HepG2 (cell line): ENCODE measurements at regions not wholly inside any gene's neighbourhood (a gene's known extent, or its start where the extent isn't known, plus 50 kb on each side); places are given as distances from the start of the nearest gene placed in this dataset.

ENCODE experiments used
- ATAC-seq: fragments of 200-7000 bp; cut with Tn5 transposase; 3 replicates; pipeline ENCODE4 v1.9.1; 2020; ENCODE audit warnings: mild to moderate bottlenecking, moderate library complexity
- BruUV-seq: library from RNA; stranded (reverse); fragments of 400-500 nt; replicated peaks from 2 replicates; lab custom pipeline; 2021; lab: Mats Ljungman, UMichigan
- CTCF ChIA-PET: fragments of 300-600 bp; formaldehyde crosslinking; extraction: SDS; loops from one replicate; lab custom pipeline; 2021; ENCODE audit warnings: low total read pairs, inconsistent platforms, low intra/inter-chr PET ratio; lab: Yijun Ruan, JAX
- POLR2A ChIA-PET: fragments of 350-600 bp; sonication (Branson Sonifier 250); formaldehyde crosslinking; loops from one replicate; lab custom pipeline; 2020; ENCODE audit warnings: antibody characterized with exemption, inconsistent platforms; lab: Yijun Ruan, JAX
- DNase-seq: peaks from one replicate; pipeline ENCODE4 v3.0.0-alpha.2; 2015; ENCODE audit warnings: low spot score
- FAIRE-seq: peaks from 3 replicates; lab custom pipeline; 2011; peaks lifted over from hg19 to GRCh38; lab: Jason Lieb, UNC
- H2AFZ ChIP-seq: one replicate; pipeline ENCODE4 v1.6.1; 2011; ENCODE audit warnings: low read length, inconsistent platforms
- H3K27ac ChIP-seq: fragments of 300-600 bp; 3 replicates; pipeline ENCODE4 v1.8.0; 2011; ENCODE audit warnings: mixed run types, mild to moderate bottlenecking, mixed read lengths, low read length, inconsistent platforms; ENCODE audit not compliant: insufficient read depth; ENCODE audit errors: extremely low read length
- H3K27me3 ChIP-seq, 2 experiments: fragments of 200-600 bp in 1 of 2; 2 replicates in 1 of 2; 3 replicates in 1 of 2; pipeline versions ENCODE4 v1.6.0 to v1.8.0; 2011; ENCODE audit warnings: low read length in 2 of 2, mild to moderate bottlenecking in 2 of 2, moderate library complexity in 2 of 2, inconsistent platforms in 1 of 2; ENCODE audit not compliant: insufficient read depth in 2 of 2, control insufficient read depth in 1 of 2
- H3K36me3 ChIP-seq, 2 experiments: fragments of 200-600 bp in 1 of 2; replicated peaks in 1 of 2; 2 replicates in 1 of 2; 3 replicates in 1 of 2; pipeline versions ENCODE4 v1.5.1 to v1.8.0; 2011; ENCODE audit warnings: low read length in 2 of 2, inconsistent platforms in 1 of 2; ENCODE audit not compliant: insufficient read depth in 2 of 2, control insufficient read depth in 1 of 2
- H3K4me1 ChIP-seq: 2 replicates; pipeline ENCODE4 v1.5.1; 2012; ENCODE audit warnings: low read length, inconsistent platforms; ENCODE audit not compliant: insufficient read depth
- H3K4me2 ChIP-seq: 2 replicates; pipeline ENCODE4 v1.6.0; 2011; ENCODE audit warnings: low read depth, low read length, inconsistent platforms
- H3K4me3 ChIP-seq, 3 experiments: fragments of 200-600 bp in 1 of 3; sonication (generic), shearing (Covaris generic) in 1 of 3; replicated peaks in 1 of 3; 2 replicates each; pipeline ENCODE4 v1.5.1; 2011 to 2016; ENCODE audit warnings: low read length in 3 of 3, inconsistent platforms in 2 of 3, low read depth in 2 of 3, mild to moderate bottlenecking in 2 of 3, control low read depth in 1 of 3, mixed read lengths in 1 of 3; ENCODE audit not compliant: insufficient read depth in 1 of 3
- H3K79me2 ChIP-seq: one replicate; pipeline ENCODE4 v1.6.1; 2011; ENCODE audit warnings: low read length, inconsistent platforms; ENCODE audit not compliant: insufficient read depth
- H3K9ac ChIP-seq: 2 replicates; pipeline ENCODE4 v1.6.0; 2011; ENCODE audit warnings: mild to moderate bottlenecking, low read depth, low read length, inconsistent platforms; ENCODE audit not compliant: insufficient read depth
- H3K9me3 ChIP-seq: 2 replicates; pipeline ENCODE4 v1.5.1; 2012; ENCODE audit warnings: mild to moderate bottlenecking, low read length
- H4K20me1 ChIP-seq: 2 replicates; pipeline ENCODE4 v1.6.0; 2011; ENCODE audit warnings: inconsistent platforms, mild to moderate bottlenecking, low read length, moderate library complexity; ENCODE audit not compliant: insufficient read depth
- BORCS8-MEF2B ChIP-seq: sonication (generic); formaldehyde crosslinking; IDR thresholded peaks from 2 replicates; pipeline ENCODE4 v1.8.0; 2022; ENCODE audit warnings: mild to moderate bottlenecking, missing genetic modification reagents
- FIP1L1 ChIP-seq: fragments of 200-400 bp; formaldehyde crosslinking; IDR thresholded peaks from 2 replicates; pipeline ENCODE4 v1.6.1; 2018; ENCODE audit warnings: low read depth, mild to moderate bottlenecking, low read length, moderate library complexity, borderline replicate concordance; ENCODE audit not compliant: insufficient read depth
- HNRNPLL ChIP-seq: fragments of 200-400 bp; formaldehyde crosslinking; IDR thresholded peaks from 2 replicates; pipeline ENCODE4 v1.6.1; 2017; ENCODE audit warnings: mild to moderate bottlenecking, low read depth, low read length; ENCODE audit not compliant: poor library complexity, severe bottlenecking
- MED8 ChIP-seq: sonication (generic); formaldehyde crosslinking; IDR thresholded peaks from 2 replicates; pipeline ENCODE4 v1.8.1; 2023; ENCODE audit warnings: mild to moderate bottlenecking, missing genetic modification reagents; ENCODE audit not compliant: insufficient replicate concordance
- POLR2AphosphoS2 ChIP-seq: IDR thresholded peaks from 2 replicates; pipeline ENCODE4 v1.6.1; 2011; ENCODE audit warnings: low read depth, low read length, improper control_type of control experiment
- SRY ChIP-seq: sonication (generic); formaldehyde crosslinking; IDR thresholded peaks from 2 replicates; pipeline ENCODE4 v1.8.0; 2022; ENCODE audit warnings: mild to moderate bottlenecking, missing genetic modification reagents
- TCF7 ChIP-seq: sonication (generic); IDR thresholded peaks from 2 replicates; pipeline ENCODE4 v1.6.1; 2016; ENCODE audit warnings: antibody characterized with exemption, low read depth
- ZMYM4 ChIP-seq: sonication (generic); formaldehyde crosslinking; IDR thresholded peaks from 2 replicates; pipeline ENCODE4 v1.8.1; 2023; ENCODE audit warnings: mild to moderate bottlenecking, missing genetic modification reagents
- ZNF143 ChIP-seq: sonication (generic); formaldehyde crosslinking; IDR thresholded peaks from 2 replicates; pipeline ENCODE4 v1.4.0; 2020; ENCODE audit warnings: missing genetic modification reagents
- ZNF670 ChIP-seq: sonication (generic); formaldehyde crosslinking; IDR thresholded peaks from 2 replicates; pipeline ENCODE4 v1.8.0; 2022; ENCODE audit warnings: mild to moderate bottlenecking, missing genetic modification reagents, borderline replicate concordance
- ZNF775 ChIP-seq: sonication (generic); formaldehyde crosslinking; IDR thresholded peaks from 2 replicates; pipeline ENCODE4 v1.4.0; 2020; ENCODE audit warnings: missing genetic modification reagents, mild to moderate bottlenecking, moderate library complexity, borderline replicate concordance
- WGBS: methylation state at CpG from one replicate; pipeline ENCODE4 v1.1.6; 2017; ENCODE audit warnings: low lambda C conversion rate; 5-methylcytosine and 5-hydroxymethylcytosine counted together
- in situ Hi-C: cut with HindIII; loops from 2 replicates; pipeline ENCODE4 v1.10.0; 2017; ENCODE audit warnings: low pct_unique_long_range_greater_than_20kb; ENCODE audit not compliant: extremely low pct_ligation_motif_present
- intact Hi-C: fragments of 100-400 bp; cut with micrococcal nuclease; formaldehyde crosslinking; loops from one replicate; pipeline ENCODE4 v1.10.0; 2022; ENCODE audit not compliant: unreplicated experiment
- TF ChIP-seq, protein P1 (sequence below): sonication (generic); formaldehyde crosslinking; conservative IDR thresholded peaks from 2 replicates; pipeline ENCODE4 v1.4.0; 2020; ENCODE audit warnings: mild to moderate bottlenecking, missing genetic modification reagents, moderate library complexity
- TF ChIP-seq, protein P2 (sequence below): sonication (generic); IDR thresholded peaks from 2 replicates; pipeline ENCODE4 v1.6.1; 2016; ENCODE audit warnings: low read depth, borderline replicate concordance
- TF ChIP-seq, protein P3 (sequence below): sonication (generic); formaldehyde crosslinking; IDR thresholded peaks from 2 replicates; pipeline ENCODE4 v1.8.1; 2022; ENCODE audit warnings: low read depth, mild to moderate bottlenecking, missing genetic modification reagents
- TF ChIP-seq, protein P4 (sequence below): sonication (generic); formaldehyde crosslinking; IDR thresholded peaks from 2 replicates; pipeline ENCODE4 v1.4.0; 2020; ENCODE audit warnings: missing genetic modification reagents, borderline replicate concordance

DNA sequence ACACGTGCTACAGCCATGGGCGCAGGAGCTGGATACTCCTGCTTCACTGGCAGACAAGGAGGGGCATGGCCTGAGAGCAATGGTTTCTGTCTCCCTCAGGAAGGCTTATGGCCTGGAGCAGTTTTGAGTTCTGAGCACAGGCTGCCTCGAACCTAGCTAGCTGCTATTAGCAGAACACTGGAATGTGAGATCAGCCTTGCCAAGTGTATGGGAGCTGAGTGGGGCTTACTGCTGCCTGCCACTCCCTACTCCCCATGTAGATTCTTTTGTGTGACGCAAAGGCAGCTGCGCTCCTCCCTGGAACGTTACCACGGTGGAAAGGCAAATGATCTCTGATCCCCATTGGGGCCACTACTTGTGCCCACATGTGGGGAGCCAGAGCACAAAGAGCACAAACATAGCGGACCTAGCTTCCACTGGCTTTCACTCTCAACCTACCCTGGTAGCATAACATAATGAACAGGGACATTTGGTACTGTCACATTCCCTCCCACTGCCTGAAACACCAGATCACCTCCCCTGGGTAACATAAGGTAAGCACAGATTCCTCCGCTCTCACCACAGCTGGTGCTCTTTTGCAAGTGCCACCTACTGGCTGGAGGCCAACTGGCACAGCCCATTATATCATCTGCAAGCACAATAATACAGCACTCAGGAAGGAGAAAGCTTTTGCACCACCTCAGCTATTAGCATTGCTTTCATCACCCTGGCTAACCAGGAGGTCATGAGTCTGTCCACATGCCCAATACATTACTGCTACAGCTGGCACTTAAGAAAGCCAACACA is 84.6 kb upstream of the GUCY1A2 start:
- Histone ChIP-seq H3K36me3 (no peaks in the 10 kb centered on the region), H3K9me3 (peaks cover 12% of the 10 kb centered on the region), H3K4me1 (peaks cover 7% of the 10 kb centered on the region; the same call in 1 of the 2 replicates), H3K27me3 (no peaks in the 10 kb centered on the region; a peak in 1 of 5 replicates), H4K20me1 (no peaks in the 10 kb centered on the region), H3K27ac (no peak overlapping the region), H3K79me2 (no peaks in the 10 kb centered on the region), H3K4me3 (peak overlapping the region in 1 of 3 experiments; percentile 27; a peak in 2 of 6 replicates), H3K9ac (no peak overlapping the region), H2AFZ (no peak overlapping the region), H3K4me2 (peak overlapping the region; percentile 38)
- CTCF ChIA-PET: no interaction called here
- BruUV-seq: no TSS peak
- no peak for DNase-seq
- peak; percentile 83 for ATAC-seq
- 18% methylated on average over 6 of the region's 9 CpGs for WGBS
- POLR2A ChIA-PET: no interaction called here
- in situ Hi-C loops: no loop called here
- intact Hi-C loops: no loop called here
- no peak for FAIRE-seq
- no peak for TF ChIP-seq TCF7
- TF ChIP-seq, protein P1, sequence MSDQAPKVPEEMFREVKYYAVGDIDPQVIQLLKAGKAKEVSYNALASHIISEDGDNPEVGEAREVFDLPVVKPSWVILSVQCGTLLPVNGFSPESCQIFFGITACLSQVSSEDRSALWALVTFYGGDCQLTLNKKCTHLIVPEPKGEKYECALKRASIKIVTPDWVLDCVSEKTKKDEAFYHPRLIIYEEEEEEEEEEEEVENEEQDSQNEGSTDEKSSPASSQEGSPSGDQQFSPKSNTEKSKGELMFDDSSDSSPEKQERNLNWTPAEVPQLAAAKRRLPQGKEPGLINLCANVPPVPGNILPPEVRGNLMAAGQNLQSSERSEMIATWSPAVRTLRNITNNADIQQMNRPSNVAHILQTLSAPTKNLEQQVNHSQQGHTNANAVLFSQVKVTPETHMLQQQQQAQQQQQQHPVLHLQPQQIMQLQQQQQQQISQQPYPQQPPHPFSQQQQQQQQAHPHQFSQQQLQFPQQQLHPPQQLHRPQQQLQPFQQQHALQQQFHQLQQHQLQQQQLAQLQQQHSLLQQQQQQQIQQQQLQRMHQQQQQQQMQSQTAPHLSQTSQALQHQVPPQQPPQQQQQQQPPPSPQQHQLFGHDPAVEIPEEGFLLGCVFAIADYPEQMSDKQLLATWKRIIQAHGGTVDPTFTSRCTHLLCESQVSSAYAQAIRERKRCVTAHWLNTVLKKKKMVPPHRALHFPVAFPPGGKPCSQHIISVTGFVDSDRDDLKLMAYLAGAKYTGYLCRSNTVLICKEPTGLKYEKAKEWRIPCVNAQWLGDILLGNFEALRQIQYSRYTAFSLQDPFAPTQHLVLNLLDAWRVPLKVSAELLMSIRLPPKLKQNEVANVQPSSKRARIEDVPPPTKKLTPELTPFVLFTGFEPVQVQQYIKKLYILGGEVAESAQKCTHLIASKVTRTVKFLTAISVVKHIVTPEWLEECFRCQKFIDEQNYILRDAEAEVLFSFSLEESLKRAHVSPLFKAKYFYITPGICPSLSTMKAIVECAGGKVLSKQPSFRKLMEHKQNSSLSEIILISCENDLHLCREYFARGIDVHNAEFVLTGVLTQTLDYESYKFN (CRISPR knock-in tag): peak; percentile 25; the same call in 1 of the 2 replicates
- TF ChIP-seq, protein P2, sequence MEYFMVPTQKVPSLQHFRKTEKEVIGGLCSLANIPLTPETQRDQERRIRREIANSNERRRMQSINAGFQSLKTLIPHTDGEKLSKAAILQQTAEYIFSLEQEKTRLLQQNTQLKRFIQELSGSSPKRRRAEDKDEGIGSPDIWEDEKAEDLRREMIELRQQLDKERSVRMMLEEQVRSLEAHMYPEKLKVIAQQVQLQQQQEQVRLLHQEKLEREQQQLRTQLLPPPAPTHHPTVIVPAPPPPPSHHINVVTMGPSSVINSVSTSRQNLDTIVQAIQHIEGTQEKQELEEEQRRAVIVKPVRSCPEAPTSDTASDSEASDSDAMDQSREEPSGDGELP: no peak
- TF ChIP-seq HNRNPLL: no peak
- TF ChIP-seq ZNF670 (CRISPR knock-in tag): no peak
- no peak for TF ChIP-seq POLR2AphosphoS2
- TF ChIP-seq ZNF143 (CRISPR knock-in tag): no peak
- TF ChIP-seq, protein P3, sequence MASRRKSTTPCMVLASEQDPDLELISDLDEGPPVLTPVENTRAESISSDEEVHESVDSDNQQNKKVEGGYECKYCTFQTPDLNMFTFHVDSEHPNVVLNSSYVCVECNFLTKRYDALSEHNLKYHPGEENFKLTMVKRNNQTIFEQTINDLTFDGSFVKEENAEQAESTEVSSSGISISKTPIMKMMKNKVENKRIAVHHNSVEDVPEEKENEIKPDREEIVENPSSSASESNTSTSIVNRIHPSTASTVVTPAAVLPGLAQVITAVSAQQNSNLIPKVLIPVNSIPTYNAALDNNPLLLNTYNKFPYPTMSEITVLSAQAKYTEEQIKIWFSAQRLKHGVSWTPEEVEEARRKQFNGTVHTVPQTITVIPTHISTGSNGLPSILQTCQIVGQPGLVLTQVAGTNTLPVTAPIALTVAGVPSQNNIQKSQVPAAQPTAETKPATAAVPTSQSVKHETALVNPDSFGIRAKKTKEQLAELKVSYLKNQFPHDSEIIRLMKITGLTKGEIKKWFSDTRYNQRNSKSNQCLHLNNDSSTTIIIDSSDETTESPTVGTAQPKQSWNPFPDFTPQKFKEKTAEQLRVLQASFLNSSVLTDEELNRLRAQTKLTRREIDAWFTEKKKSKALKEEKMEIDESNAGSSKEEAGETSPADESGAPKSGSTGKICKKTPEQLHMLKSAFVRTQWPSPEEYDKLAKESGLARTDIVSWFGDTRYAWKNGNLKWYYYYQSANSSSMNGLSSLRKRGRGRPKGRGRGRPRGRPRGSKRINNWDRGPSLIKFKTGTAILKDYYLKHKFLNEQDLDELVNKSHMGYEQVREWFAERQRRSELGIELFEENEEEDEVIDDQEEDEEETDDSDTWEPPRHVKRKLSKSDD (CRISPR knock-in tag): 0 out of 2 replicates have a peak, but pooled peaks have one; percentile 44
- TF ChIP-seq ZNF775 (CRISPR knock-in tag): no peak
- TF ChIP-seq, protein P4, sequence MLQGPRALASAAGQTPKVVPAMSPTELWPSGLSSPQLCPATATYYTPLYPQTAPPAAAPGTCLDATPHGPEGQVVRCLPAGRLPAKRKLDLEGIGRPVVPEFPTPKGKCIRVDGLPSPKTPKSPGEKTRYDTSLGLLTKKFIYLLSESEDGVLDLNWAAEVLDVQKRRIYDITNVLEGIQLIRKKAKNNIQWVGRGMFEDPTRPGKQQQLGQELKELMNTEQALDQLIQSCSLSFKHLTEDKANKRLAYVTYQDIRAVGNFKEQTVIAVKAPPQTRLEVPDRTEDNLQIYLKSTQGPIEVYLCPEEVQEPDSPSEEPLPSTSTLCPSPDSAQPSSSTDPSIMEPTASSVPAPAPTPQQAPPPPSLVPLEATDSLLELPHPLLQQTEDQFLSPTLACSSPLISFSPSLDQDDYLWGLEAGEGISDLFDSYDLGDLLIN (CRISPR knock-in tag): no peak
- TF ChIP-seq FIP1L1: no peak
- TF ChIP-seq BORCS8-MEF2B (CRISPR knock-in tag): peak; percentile 35; the same call in 1 of the 2 replicates
- TF ChIP-seq SRY (CRISPR knock-in tag): no peak
- no peak for TF ChIP-seq MED8 (CRISPR knock-in tag)
- peak; percentile 88 for TF ChIP-seq ZMYM4 (CRISPR knock-in tag)
